Activated CD4-positive, alpha-beta T cell treated with anti-CD3 and anti-CD28 coated beads for 48 hours (primary cell): ENCODE measurements at regions not wholly inside any gene's neighbourhood (a gene's known extent, or its start where the extent isn't known, plus 50 kb on each side); places are given as distances from the start of the nearest gene placed in this dataset.

Source experiments
- DNase-seq: peaks from one replicate; pipeline ENCODE4 v3.0.0-alpha.2; 2020

DNA sequence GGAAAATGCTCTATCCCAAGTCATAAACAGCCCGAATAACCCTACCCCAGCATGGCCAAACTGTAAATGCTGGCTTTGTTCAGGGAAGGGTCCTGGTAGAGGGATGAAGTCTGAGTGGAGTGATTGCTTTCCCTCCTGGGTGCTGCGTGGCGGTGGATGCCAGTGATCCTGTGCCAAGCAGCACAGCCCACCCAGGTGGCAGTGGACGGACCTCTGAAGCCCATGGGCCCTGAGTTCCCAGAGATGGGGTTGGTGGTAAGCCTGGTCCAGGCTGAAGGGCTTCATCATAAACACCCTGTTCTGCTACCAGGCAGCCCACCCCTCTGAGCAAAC, 69.3 kb upstream of the ITGA11 start:
- no peak for DNase-seq

GRCh38 chr15:68501616-68502015, 69.7 kb upstream of the ITGA11 start:
- no peak for DNase-seq

- DNase-seq: no peak
These were observed 70.5 kb upstream of the ITGA11 start for GRCh38 chr15:68502398-68502901.

DNA sequence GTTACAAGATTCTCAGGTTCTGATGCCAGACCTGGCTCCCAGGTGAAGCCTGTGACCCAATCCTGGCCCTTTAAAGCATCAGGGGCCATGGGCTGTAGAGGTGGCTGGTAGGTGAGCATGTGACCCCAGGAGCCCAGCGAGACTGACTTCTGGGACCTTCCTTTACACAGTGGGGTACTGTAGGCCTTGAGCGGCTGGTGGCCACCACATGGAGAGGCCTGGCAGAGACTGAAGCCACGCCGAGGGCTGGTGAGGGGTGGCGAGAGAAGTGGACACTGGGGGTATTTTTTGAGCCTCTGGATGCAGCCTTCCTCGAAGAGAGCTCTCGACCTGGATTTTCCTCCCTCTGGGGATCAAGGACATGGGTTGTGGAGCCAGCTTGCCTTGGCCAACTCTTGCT, 71.2 kb upstream of the ITGA11 start:
- DNase-seq: no peak

DNA sequence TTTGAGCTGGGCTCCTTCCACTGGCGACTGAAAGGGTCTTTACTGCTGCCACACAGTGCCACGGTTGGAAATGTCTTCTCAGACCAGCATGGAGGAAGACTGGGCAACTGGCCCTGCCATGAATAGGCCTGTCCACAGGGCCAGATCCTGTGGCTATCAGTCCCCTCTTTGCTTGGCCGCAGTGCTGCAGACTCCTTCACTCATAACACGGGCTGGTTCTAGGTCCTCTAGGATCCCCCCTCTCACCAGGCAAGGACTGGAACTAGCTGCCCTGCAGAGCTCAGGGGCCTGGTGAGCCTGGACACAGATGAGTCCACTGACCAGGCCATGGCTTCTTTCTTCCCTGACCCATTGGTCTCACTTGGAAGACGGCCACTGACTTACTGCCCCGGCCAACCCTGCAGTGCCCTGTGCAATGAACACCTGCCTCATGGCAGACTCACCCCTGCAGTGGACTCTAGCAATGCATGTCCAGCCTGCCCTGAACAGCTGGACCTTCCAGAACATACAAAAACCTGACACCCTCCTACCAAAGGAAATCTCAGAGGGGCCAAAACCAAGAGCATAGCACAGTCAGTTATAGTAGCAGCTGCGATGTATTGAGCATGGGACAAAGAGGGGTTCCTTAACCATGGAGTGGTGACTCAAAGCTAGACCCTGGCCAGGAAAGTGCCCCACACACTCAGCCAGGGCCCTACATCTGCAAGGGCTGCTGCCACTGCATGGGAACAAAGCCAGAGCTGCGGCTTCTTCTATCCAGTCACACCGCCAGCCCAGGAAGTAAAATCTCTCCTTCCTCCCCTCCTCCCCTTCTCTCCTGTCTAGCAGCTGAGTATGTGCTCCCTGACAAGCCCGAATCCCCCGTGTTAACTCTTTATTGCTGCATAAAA, 72.1 kb upstream of the ITGA11 start:
- DNase-seq: no peak

GRCh38 chr15:68504681-68505170, 72.8 kb upstream of the ITGA11 start:
- DNase-seq: peak; percentile 4

GRCh38 chr15:68506071-68506470, 72.7 kb upstream of the CORO2B start:
- no peak for DNase-seq

- no peak for DNase-seq
These were observed 71.3 kb upstream of the CORO2B start for GRCh38 chr15:68507447-68507846.

DNA sequence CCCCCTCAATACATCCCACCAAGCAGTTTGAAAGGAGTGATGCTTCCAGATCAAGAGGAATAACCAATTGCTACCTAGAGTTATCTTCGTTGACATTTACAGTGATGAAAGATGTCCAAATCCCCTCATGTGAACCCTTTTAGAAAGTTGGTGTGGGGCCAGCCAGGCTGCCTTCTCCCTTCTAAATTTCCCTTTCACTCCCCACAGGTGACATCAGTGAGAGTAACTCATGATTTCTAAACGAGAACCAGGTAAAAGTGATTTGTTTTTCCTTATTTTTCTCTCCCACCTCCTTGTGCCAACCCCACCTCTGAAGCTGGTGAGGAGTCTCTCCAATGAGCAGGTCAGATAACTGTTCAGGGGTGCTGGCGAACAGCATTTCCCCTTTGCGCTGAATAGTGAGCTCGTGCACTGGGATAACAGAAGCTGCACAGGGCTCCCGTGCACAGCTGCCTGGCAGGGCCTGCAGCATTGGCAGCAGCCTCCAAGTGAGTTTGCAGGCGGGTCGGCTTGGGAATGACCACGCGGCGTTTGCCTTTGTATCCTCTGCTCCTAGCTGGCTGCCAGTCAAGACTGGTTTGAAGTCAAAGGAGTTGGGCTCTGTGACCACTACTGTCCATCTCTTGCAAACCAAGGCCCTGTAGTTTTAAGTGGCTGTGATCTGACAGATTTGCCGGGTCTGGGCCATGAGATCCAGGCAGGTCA, 70.2 kb upstream of the CORO2B start:
- DNase-seq: no peak

DNA sequence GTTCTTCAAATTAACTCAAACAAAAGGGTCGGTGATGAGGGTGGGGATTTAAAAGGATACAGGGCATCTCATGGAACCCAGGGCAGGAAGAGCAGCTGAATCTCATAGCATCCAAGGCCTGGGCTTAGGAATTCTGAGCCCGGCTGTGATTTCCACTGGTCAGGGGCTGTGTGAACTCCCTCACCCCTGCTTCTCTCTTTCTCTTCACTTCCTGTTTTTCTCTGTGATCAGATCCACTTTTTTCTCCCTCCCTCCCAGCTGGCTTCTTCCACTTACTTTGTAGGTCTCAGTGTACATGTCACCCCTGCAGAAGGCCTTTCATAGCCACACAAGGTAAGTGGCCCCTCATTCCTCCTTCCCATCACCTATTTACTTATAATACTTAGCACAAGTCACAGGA, 68.2 kb upstream of the CORO2B start:
- DNase-seq: no peak

GRCh38 chr15:68511073-68511991, 67.5 kb upstream of the CORO2B start:
- DNase-seq: no peak

DNA sequence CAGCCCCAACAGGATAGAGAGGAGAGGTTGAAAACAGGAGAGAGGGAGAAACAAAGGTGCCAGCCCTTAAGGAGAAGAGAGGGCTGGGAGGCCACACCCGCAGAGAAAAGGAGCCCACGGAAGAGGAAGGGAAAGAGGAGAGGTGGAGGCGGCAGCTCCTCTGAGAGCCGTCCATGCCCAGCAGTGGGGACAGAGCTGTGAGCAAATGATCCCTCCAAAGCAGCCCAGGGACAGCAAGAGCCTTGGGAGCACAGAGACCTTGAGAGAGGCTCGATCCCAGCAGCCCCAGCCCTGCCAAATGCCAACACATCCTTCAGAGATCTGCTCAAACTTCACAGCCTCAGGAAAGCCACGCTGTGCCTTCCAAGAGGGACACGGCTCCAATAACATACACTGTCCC, 66.7 kb upstream of the CORO2B start:
- DNase-seq: no peak

DNA sequence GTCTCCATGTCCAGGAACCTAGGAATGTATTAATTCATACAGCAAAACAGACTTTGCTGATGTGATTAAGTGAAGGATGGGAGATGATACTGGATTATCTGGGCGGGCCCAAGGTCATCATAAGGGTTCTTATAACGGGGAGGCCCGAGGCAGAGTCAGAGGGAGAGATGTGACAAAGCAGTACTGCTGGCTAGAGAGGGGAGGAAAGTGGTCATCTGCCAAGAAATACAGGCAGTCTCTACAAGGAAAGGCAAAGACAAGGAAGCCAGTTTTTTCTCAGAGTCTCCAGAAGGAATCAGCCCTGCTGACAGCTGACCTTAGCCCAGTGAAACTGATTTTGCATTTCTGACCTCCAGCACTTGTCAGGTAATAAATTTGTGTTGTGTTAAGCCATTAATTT, 66.2 kb upstream of the CORO2B start:
- DNase-seq: no peak

- no peak for DNase-seq
These were observed 63.3 kb upstream of the CORO2B start for GRCh38 chr15:68515371-68516095.

- no peak for DNase-seq
These were observed 61.5 kb upstream of the CORO2B start for GRCh38 chr15:68517285-68517761.

DNA sequence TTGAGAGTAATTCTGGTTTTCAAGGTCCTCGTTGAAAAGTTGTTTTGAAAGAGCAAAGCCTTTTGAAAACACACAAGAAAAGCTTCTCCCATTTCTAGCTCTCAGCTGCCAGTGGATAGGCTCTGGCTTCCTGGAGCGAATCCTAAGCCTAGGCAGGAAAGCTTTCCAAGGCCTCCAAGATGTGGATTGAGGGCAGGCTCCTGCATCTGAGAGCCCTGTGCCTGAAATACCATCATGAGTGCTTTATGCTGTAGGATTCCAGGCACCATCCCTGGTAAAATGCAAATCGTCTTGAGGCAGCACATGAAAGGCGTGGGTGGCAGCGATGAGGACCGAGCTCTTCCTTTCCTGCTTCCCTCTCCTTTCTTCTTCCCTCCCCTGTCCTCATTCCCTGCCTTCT, 60.7 kb upstream of the CORO2B start:
- no peak for DNase-seq

DNA sequence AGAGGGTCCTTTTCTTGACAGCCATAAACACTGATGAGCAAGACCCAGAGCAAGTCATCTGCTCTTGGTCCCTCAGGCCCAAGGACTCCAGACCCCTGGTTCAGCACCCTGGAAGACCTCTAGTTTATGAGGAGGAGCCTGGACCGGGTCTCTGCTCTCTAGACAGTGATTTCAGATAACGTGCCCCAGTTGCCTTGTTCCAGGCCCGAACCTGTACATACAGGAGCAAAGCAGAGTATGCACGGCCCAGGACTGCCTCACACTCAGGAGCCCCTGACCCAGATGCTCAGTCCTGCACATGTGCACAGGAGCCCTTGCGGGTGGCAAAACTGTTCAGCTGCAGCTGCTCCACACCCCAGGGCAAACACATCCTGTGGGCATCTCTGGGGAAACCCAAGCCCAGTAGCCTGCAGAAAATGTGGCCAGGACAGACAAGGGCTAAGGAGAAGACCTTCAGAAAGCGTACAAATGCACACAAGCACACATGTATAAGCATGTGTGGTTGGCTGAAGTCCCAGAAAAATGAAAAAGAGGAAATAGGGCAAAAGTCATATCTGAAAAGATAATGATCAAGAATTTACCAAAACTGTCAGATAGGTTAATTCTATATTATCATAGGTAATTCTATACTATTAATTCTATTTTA, 59.9 kb upstream of the CORO2B start:
- no peak for DNase-seq

- DNase-seq: no peak
These were observed 53.8 kb upstream of the CORO2B start for GRCh38 chr15:68524753-68525584.

DNA sequence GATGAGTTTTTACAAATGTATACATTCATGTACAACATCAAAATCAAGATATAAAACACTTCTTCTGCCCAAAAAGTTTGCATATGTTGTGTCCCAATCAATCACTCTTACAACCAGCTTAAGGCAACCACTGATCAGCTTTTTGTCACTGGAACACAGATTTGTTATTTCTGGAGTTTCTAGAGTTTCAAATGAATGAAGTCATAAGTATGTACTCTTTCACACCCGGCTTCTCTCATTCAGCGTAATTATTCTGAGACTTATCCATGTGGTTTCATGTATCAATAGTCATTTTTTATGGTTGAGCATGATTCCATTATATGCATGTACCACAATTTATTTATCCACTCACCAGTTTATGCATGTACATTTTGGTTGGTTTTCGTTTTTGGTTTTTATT, 53.0 kb upstream of the CORO2B start:
- DNase-seq: no peak

GRCh38 chr15:68526269-68526668, 52.5 kb upstream of the CORO2B start:
- no peak for DNase-seq

DNA sequence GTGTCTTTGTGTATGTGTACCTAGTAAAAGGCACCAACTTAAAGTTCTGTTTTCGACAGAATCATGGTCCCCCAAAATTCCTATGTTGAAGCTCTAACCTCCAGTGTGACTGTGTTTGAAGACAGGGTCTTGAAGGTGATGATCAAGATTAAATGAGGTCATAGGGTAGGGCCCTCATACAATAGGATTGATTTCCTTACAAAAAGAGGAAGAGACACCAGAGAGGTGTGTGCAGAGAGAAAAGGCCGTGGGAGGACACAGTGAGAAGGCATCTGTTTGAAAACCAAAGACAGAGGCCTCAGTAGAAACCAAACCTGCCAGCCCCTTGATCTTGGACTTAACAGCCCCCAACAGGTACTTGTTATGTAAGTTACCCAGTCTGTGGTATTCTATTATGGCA, 52.0 kb upstream of the CORO2B start:
- DNase-seq: no peak
